K562 (cell line): ENCODE measurements at regions not wholly inside any gene's neighbourhood (a gene's known extent, or its start where the extent isn't known, plus 50 kb on each side); places are given as distances from the start of the nearest gene placed in this dataset.

Experiments used
- ATAC-seq: fragments of 200-7000 bp; cut with Tn5 transposase; 3 replicates; pipeline ENCODE4 v1.9.1; 2020; ENCODE audit warnings: moderate library complexity
- BruUV-seq: library from RNA; stranded (reverse); fragments of 400-500 nt; replicated peaks from 2 replicates; lab custom pipeline; 2021; lab: Mats Ljungman, UMichigan
- CTCF ChIA-PET: fragments of 300-600 bp; formaldehyde crosslinking; extraction: SDS; loops from one replicate; lab custom pipeline; 2021; ENCODE audit warnings: low intra/inter-chr PET ratio; lab: Yijun Ruan, JAX
- POLR2A ChIA-PET: fragments of 300-600, 350-650 bp; sonication (Branson Sonifier 250); formaldehyde crosslinking; extraction: SDS; loops from one replicate; lab custom pipeline; 2021; ENCODE audit warnings: antibody characterized with exemption, inconsistent platforms; lab: Yijun Ruan, JAX
- DNase-seq, 4 experiments: peaks; one replicate each; pipeline versions ENCODE4 v3.0.0 to v3.0.0-alpha.2; 2011 to 2018; ENCODE audit warnings: low spot score in 3 of 4, mixed read lengths in 3 of 4; ENCODE audit errors: extremely low read depth in 1 of 4
- FAIRE-seq: peaks from 2 replicates; lab custom pipeline; 2011; peaks lifted over from hg19 to GRCh38; lab: Jason Lieb, UNC
- H2AFZ ChIP-seq: 2 replicates; pipeline ENCODE4 v1.6.0; 2011; ENCODE audit warnings: low read depth, low read length, control low read depth, inconsistent platforms
- H3K27ac ChIP-seq: fragments of 200-600 bp; 3 replicates; pipeline ENCODE4 v1.8.0; 2011; ENCODE audit warnings: low read depth, mild to moderate bottlenecking, control low read depth, inconsistent platforms, low read length, moderate library complexity, mixed read lengths; ENCODE audit errors: extremely low read depth
- H3K27me3 ChIP-seq, 2 experiments: fragments of 300-600 bp in 1 of 2; 2 replicates in 1 of 2; 3 replicates in 1 of 2; pipeline versions ENCODE4 v1.6.0 to v1.8.0; 2011; ENCODE audit warnings: inconsistent platforms in 2 of 2, low read length in 2 of 2, mild to moderate bottlenecking in 1 of 2, mixed read lengths in 1 of 2, moderate library complexity in 1 of 2; ENCODE audit not compliant: control insufficient read depth in 2 of 2, insufficient read depth in 2 of 2
- H3K36me3 ChIP-seq: fragments of 300-600 bp; 3 replicates; pipeline ENCODE4 v1.8.0; 2011; ENCODE audit warnings: mild to moderate bottlenecking, low read length, inconsistent platforms; ENCODE audit not compliant: control insufficient read depth, insufficient read depth
- H3K4me1 ChIP-seq, 2 experiments: fragments of 200-600 bp in 1 of 2; replicated peaks in 1 of 2; 2 replicates in 1 of 2; 3 replicates in 1 of 2; pipeline versions ENCODE4 v1.5.1 to v1.8.0; 2011; ENCODE audit warnings: inconsistent platforms in 2 of 2, low read length in 2 of 2, mild to moderate bottlenecking in 1 of 2, mixed read lengths in 1 of 2, moderate library complexity in 1 of 2; ENCODE audit not compliant: control insufficient read depth in 2 of 2, insufficient read depth in 2 of 2
- H3K4me2 ChIP-seq: 2 replicates; pipeline ENCODE4 v1.6.1; 2011; ENCODE audit warnings: low read length, control low read depth, inconsistent platforms, mixed read lengths; ENCODE audit not compliant: insufficient read depth
- H3K4me3 ChIP-seq: fragments of 200-600 bp; sonication (generic), shearing (Covaris generic); 2 replicates; pipeline ENCODE4 v1.5.1; 2016; ENCODE audit warnings: control low read depth, inconsistent platforms
- H3K79me2 ChIP-seq: fragments of 200-600 bp; 3 replicates; pipeline ENCODE4 v1.8.0; 2011; ENCODE audit warnings: low read length, inconsistent platforms; ENCODE audit not compliant: control insufficient read depth, insufficient read depth
- H3K9ac ChIP-seq, 2 experiments: 2 replicates each; pipeline versions ENCODE4 v1.6.0 to v1.6.1; 2011; ENCODE audit warnings: low read depth in 2 of 2, low read length in 2 of 2, control low read depth in 1 of 2, inconsistent platforms in 1 of 2, mild to moderate bottlenecking in 1 of 2, mixed read lengths in 1 of 2; ENCODE audit not compliant: insufficient read depth in 1 of 2
- H3K9me1 ChIP-seq: one replicate; pipeline ENCODE4 v1.6.0; 2011; ENCODE audit warnings: inconsistent platforms, mild to moderate bottlenecking, low read length, moderate library complexity; ENCODE audit not compliant: control insufficient read depth, insufficient read depth
- H3K9me3 ChIP-seq: replicated peaks from 2 replicates; pipeline ENCODE4 v1.5.1; 2011; ENCODE audit warnings: low read depth, low read length, inconsistent platforms; ENCODE audit not compliant: control insufficient read depth, insufficient read depth
- H4K20me1 ChIP-seq: replicated peaks from 2 replicates; pipeline ENCODE4 v1.6.1; 2011; ENCODE audit warnings: low read length, inconsistent platforms, mixed read lengths; ENCODE audit not compliant: control insufficient read depth, insufficient read depth
- BRD9 ChIP-seq: fragments of 450-650 bp; IDR thresholded peaks from 2 replicates; pipeline ENCODE4 v1.6.1; 2018; ENCODE audit warnings: low read depth; ENCODE audit not compliant: partially characterized antibody
- GTF2B ChIP-seq: IDR thresholded peaks from 2 replicates; pipeline ENCODE4 v1.6.1; 2011; ENCODE audit not compliant: insufficient read length; ENCODE audit errors: extremely low read depth
- PKNOX1 ChIP-seq: fragments of 450-650 bp; IDR thresholded peaks from 2 replicates; pipeline ENCODE4 v1.6.1; 2016
- REST ChIP-seq, 2 experiments: fragments of 450-650 bp; formaldehyde crosslinking in 1 of 2; IDR thresholded peaks; 2 replicates each; pipeline versions ENCODE4 v1.4.0 to v1.6.1; 2014 to 2020; ENCODE audit warnings: mild to moderate bottlenecking in 2 of 2, borderline replicate concordance in 1 of 2, low read depth in 1 of 2
- ZNF277 ChIP-seq: fragments of 250-450 bp; sonication (Bioruptor Pico); IDR thresholded peaks from 2 replicates; pipeline ENCODE4 v1.8.0; 2022; ENCODE audit warnings: inconsistent platforms, mild to moderate bottlenecking, moderate library complexity, borderline replicate concordance
- WGBS: fragments of 100-300 bp; shearing (Covaris generic); methylation state at CpG from one replicate; pipeline ENCODE4 v1.1.6; 2016; ENCODE audit warnings: low coverage, mixed read lengths; ENCODE audit not compliant: insufficient coverage; ENCODE audit errors: missing lambda C conversion rate; 5-methylcytosine and 5-hydroxymethylcytosine counted together
- in situ Hi-C: fragments of 300-500 bp; cut with MboI; formaldehyde crosslinking; loops from 4 replicates; pipeline ENCODE4 v1.15.0; 2018; ENCODE audit warnings: inconsistent platforms, mixed read lengths
- intact Hi-C: fragments of 100-400 bp; cut with micrococcal nuclease; formaldehyde crosslinking; loops from 2 replicates; pipeline ENCODE4 v1.14.2; 2022
- TF ChIP-seq, protein P1 (sequence below): sonication (generic); formaldehyde crosslinking; IDR thresholded peaks from 2 replicates; pipeline ENCODE4 v1.8.0; 2023; ENCODE audit warnings: mild to moderate bottlenecking, missing genetic modification reagents

DNA sequence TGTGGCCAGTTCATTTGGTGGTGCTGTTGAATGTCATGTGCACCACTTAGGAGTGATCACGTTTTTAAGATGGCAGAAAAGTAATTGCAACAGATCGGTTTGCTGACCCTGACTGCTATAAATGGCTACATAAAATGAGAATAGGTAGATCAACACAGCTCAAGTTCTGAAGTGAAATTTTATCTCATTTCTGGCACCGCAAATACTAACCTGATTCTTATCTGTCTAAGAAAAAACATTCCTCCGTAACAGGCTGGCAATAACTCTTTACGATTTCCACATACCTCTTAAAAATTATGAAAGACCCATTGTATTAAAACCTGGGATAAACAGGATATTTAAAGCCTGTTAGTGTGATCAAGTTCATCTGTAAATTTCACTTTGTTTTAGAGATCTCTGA lies 387.5 kb downstream of the PDGFC start:
- Histone ChIP-seq H3K79me2 (no peaks in the 10 kb centered on the region), H2AFZ (no peak overlapping the region), H3K27me3 (no peaks in the 10 kb centered on the region), H3K9me3 (no peaks in the 10 kb centered on the region), H3K4me2 (no peak overlapping the region), H3K4me1 (no peaks in the 10 kb centered on the region), H4K20me1 (no peaks in the 10 kb centered on the region), H3K9ac (no peak overlapping the region), H3K27ac (no peak overlapping the region), H3K36me3 (no peaks in the 10 kb centered on the region), H3K9me1 (no peaks in the 10 kb centered on the region), H3K4me3 (no peak overlapping the region)
- FAIRE-seq (no peak), ATAC-seq (no peak), DNase-seq (no peak)
- in situ Hi-C loops, result no loop called here
- 1% methylated on average over 5 of the region's 5 CpGs for WGBS
- POLR2A ChIA-PET, result interaction anchor here (0.6 kb wide), 1 partner anchor 596 kb away, joined by 3 read pairs; no protein-coding TSS in a partner anchor
- BruUV-seq, result no TSS peak
- intact Hi-C loops, result no loop called here
- CTCF ChIA-PET, result no interaction called here
- TF ChIP-seq REST (IDR thresholded peaks at IDR 0.05; ENCODE audit: borderline replicate concordance), result no peak
- TF ChIP-seq REST (CRISPR knock-in tag; IDR thresholded peaks at IDR 0.05; ENCODE audit: low read depth), result no peak
- TF ChIP-seq GTF2B, result no peak
- TF ChIP-seq, protein P1, sequence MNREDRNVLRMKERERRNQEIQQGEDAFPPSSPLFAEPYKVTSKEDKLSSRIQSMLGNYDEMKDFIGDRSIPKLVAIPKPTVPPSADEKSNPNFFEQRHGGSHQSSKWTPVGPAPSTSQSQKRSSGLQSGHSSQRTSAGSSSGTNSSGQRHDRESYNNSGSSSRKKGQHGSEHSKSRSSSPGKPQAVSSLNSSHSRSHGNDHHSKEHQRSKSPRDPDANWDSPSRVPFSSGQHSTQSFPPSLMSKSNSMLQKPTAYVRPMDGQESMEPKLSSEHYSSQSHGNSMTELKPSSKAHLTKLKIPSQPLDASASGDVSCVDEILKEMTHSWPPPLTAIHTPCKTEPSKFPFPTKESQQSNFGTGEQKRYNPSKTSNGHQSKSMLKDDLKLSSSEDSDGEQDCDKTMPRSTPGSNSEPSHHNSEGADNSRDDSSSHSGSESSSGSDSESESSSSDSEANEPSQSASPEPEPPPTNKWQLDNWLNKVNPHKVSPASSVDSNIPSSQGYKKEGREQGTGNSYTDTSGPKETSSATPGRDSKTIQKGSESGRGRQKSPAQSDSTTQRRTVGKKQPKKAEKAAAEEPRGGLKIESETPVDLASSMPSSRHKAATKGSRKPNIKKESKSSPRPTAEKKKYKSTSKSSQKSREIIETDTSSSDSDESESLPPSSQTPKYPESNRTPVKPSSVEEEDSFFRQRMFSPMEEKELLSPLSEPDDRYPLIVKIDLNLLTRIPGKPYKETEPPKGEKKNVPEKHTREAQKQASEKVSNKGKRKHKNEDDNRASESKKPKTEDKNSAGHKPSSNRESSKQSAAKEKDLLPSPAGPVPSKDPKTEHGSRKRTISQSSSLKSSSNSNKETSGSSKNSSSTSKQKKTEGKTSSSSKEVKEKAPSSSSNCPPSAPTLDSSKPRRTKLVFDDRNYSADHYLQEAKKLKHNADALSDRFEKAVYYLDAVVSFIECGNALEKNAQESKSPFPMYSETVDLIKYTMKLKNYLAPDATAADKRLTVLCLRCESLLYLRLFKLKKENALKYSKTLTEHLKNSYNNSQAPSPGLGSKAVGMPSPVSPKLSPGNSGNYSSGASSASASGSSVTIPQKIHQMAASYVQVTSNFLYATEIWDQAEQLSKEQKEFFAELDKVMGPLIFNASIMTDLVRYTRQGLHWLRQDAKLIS, result no peak
- no peak for TF ChIP-seq PKNOX1
- no peak for TF ChIP-seq ZNF277 (CRISPR knock-in tag)
- TF ChIP-seq BRD9, result no peak
